ENCODE measurements at regions not wholly inside any gene's neighbourhood (a gene's known extent, or its start where the extent isn't known, plus 50 kb on each side); places are given as distances from the start of the nearest gene placed in this dataset.
A peak's percentile ranks its signal among the peaks of the same experiment; 100 is the strongest.

DNA sequence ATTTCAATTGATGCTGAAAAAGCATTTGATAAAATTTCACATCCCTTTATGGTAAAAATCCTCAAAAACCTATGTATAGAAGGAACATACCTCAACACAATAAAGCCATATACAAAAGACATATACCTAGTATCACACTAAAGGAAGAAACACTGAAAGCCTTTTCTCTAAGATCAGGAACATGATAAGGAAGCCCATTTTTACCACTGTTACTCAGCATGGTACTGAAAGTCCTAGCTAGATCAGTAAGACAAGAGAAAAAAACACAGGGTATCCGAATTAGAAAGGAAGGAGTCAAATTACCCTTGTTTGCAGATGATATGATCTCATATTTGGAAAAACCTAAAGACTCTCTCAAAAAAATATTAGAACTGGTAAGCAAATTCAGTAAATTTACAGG, 350.2 kb upstream of the PDE4D start:
- TF ChIP-seq CTCF (conservative IDR thresholded peaks at IDR 0.05; ENCODE audit: low read depth, low read length) = no peak
- H3K4me3 ChIP-seq (ENCODE audit: low read depth, low read length) = no peak overlapping the region
- no peak for DNase-seq (ENCODE audit: low read depth)

- no peak overlapping the region for H3K4me3 ChIP-seq (ENCODE audit: low read depth, low read length)
- no peak for TF ChIP-seq CTCF (conservative IDR thresholded peaks at IDR 0.05; ENCODE audit: low read depth, low read length)
- DNase-seq (ENCODE audit: low read depth) = no peak
Measured at GRCh38 chr5:60232036-60232795, 338.7 kb upstream of the PDE4D start.

DNA sequence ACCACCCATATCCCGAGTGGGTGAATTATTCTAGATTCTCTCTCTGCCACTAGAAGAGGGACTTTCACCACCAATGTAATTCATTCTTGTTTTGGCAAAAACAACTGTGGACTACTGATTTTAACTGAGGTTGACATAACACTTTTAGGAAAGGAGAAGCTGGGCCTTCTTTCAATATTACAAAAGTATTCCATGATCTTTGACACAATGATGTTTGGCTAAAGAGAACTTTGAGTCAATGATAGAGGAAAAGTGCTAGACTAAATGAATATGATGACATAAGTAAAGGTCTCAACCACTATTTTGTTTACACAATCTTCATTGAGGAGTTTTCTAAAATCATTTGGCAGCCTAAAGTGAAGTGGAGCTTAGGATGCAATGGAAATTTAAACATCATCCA, 336.9 kb upstream of the PDE4D start:
- DNase-seq (ENCODE audit: low read depth) = no peak
- H3K4me3 ChIP-seq (ENCODE audit: low read depth, low read length) = no peak overlapping the region
- no peak for TF ChIP-seq CTCF (conservative IDR thresholded peaks at IDR 0.05; ENCODE audit: low read depth, low read length)

DNA sequence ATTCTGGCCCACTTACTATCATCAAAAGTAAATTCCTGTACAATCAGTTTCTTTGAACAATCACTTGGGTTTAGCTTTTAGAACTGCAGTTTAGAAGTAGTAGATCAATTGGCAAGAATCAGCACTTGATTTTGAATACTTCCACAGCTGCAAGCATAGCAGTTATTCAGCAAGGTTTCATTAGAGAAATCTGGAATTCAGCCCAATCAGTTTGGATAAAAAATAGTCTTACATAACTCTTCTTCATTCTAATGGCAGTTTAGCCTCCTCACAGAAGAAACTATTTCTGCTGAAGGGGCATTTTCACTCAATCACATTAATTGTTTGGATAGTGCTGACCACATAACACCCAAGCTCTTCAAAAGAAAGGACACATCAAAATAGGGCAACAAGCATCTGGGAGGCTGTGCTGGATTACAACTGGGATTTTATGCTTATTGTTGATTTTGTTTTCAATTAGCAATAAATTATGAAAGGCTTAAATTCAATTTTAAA, 336.2 kb upstream of the PDE4D start:
- H3K4me3 ChIP-seq (ENCODE audit: low read depth, low read length) = no peak overlapping the region
- DNase-seq (ENCODE audit: low read depth) = no peak
- no peak for TF ChIP-seq CTCF (conservative IDR thresholded peaks at IDR 0.05; ENCODE audit: low read depth, low read length)

- no peak overlapping the region for H3K4me3 ChIP-seq (ENCODE audit: low read depth, low read length)
- no peak for DNase-seq (ENCODE audit: low read depth)
- TF ChIP-seq CTCF (conservative IDR thresholded peaks at IDR 0.05; ENCODE audit: low read depth, low read length) = no peak
Measured at GRCh38 chr5:60228676-60229075, 335.1 kb upstream of the PDE4D start.

DNA sequence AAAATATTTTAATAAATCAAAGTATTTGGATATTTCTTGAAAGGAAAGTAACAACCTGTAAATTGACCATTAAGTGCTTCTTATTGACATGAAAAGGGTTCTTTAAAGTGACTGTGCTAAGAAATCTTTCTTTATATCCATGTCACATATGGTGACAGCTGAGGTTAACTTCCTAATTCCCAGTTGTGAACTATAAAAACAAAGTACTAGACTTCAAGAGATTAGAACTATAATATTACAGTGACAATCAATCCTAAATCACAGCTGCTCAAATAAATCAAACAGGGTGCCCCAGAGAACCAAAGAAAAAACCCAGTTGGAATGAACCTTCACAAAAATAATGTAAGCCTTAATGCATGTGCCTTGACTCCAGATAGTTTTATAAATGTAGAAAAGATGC, 332.6 kb upstream of the PDE4D start:
- DNase-seq (ENCODE audit: low read depth) = no peak
- TF ChIP-seq CTCF (conservative IDR thresholded peaks at IDR 0.05; ENCODE audit: low read depth, low read length) = no peak
- H3K4me3 ChIP-seq (ENCODE audit: low read depth, low read length) = no peak overlapping the region

GRCh38 chr5:60223342-60223741, 329.8 kb upstream of the PDE4D start:
- DNase-seq (ENCODE audit: low read depth) = peak; percentile 9
- TF ChIP-seq CTCF (conservative IDR thresholded peaks at IDR 0.05; ENCODE audit: low read depth, low read length) = no peak
- H3K4me3 ChIP-seq (ENCODE audit: low read depth, low read length) = no peak overlapping the region

All from choroid plexus epithelial cell (primary cell).